BLaER1 treated with 17β-estradiol and CSF1 and Interleukin-3, amounts not matched to agents 10 nM and 100 nM (cell line): ENCODE measurements at regions not wholly inside any gene's neighbourhood (a gene's known extent, or its start where the extent isn't known, plus 50 kb on each side); places are given as distances from the start of the nearest gene placed in this dataset.

ENCODE experiments used
- H3K27ac ChIP-seq, 11 experiments: shearing (Covaris generic); formaldehyde crosslinking; 2 replicates each; pipeline ENCODE4 v1.8.1; 2022
- H3K27me3 ChIP-seq, 11 experiments: shearing (Covaris generic); formaldehyde crosslinking; 2 replicates each; pipeline ENCODE4 v1.8.1; 2022
- H3K36me3 ChIP-seq, 11 experiments: shearing (Covaris generic); formaldehyde crosslinking; 2 replicates each; pipeline ENCODE4 v1.8.1; 2022
- H3K4me1 ChIP-seq, 10 experiments: shearing (Covaris generic); formaldehyde crosslinking; 2 replicates each; pipeline ENCODE4 v1.8.1; 2022
- H3K4me2 ChIP-seq, 11 experiments: shearing (Covaris generic); formaldehyde crosslinking; 2 replicates each; pipeline ENCODE4 v1.8.1; 2022
- H3K4me3 ChIP-seq, 10 experiments: shearing (Covaris generic); formaldehyde crosslinking; 2 replicates each; pipeline ENCODE4 v1.8.1; 2022
- H3K9ac ChIP-seq, 11 experiments: shearing (Covaris generic); formaldehyde crosslinking; 2 replicates each; pipeline ENCODE4 v1.8.1; 2022
- H3K9me3 ChIP-seq, 11 experiments: shearing (Covaris generic); formaldehyde crosslinking; replicated peaks in 1 of 11; 2 replicates each; pipeline ENCODE4 v1.8.1; 2022
- H4K20me1 ChIP-seq, 11 experiments: shearing (Covaris generic); formaldehyde crosslinking; 2 replicates each; pipeline ENCODE4 v1.8.1; 2022
- Cebpa-rat ChIP-seq, 11 experiments: shearing (Covaris generic); IDR thresholded peaks; 2 replicates each; pipeline ENCODE4 v1.8.1; 2022

DNA sequence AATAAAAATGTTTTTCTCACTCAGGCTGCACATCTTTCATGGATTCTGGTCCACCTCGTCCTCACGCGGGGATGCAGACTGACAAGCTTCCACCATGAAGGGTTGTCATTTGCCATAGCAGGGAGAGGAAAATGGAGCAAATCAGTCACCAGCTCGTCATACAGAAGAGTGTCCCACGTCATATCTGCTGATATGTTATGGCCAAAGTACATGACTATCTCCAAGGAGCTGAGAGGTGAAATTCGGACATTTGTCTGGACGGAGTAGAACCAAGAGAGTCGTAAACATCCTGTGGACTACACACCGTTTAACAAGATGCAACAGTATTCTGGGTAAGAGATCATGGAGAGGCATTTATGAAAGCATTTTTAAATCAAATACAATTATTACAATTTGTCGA, 75.3 kb upstream of the MYOCD start:
- H3K36me3 ChIP-seq: no peaks in the 10 kb centered on the region
- H4K20me1 ChIP-seq: no peaks in the 10 kb centered on the region
- no peaks in the 10 kb centered on the region for H3K4me1 ChIP-seq
- no peak overlapping the region for H3K4me3 ChIP-seq
- no peak overlapping the region for H3K9ac ChIP-seq
- no peak overlapping the region for H3K27ac ChIP-seq
- H3K27me3 ChIP-seq: no peaks in the 10 kb centered on the region
- no peaks in the 10 kb centered on the region for H3K9me3 ChIP-seq
- no peak for TF ChIP-seq Cebpa-rat (IDR thresholded peaks at IDR 0.05)
- no peak overlapping the region for H3K4me2 ChIP-seq

DNA sequence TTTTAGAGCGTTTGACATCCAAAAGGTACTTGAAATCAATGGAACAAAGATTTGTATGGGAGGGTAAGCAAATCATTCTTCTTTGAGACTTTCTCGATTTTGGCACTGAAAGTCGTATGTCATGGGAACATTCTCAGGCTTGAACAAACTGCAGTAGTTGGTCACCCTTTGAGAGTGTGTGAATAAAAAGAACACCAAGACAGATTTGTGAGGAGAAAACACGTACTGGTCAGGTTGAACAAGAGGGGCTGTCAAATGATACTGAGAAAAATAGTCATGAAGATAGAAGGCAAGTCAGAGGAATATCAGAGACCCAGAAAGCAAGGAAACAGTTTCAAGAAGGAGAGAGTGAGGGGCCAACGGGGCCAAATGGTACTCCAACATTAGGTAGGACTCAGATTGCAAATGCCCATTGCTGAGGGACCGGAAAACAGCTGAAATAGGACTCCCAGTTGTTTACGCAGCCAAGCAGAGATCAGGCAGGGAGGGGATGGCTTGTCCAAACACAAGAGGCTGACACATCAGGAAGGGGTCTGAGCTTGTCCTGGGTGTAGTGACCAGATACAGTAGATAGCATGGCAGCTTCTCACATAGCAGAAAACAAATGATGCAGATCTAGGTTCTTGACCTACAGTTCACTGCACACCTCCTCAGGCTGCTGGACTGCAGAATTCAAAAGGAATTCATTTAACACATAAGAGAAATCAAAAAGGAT, 74.5 kb upstream of the MYOCD start:
- no peak overlapping the region for H3K4me3 ChIP-seq
- no peak overlapping the region for H3K4me2 ChIP-seq
- H3K9ac ChIP-seq: no peak overlapping the region
- H3K27me3 ChIP-seq: no peaks in the 10 kb centered on the region
- H4K20me1 ChIP-seq: no peaks in the 10 kb centered on the region
- no peaks in the 10 kb centered on the region for H3K36me3 ChIP-seq
- TF ChIP-seq Cebpa-rat (IDR thresholded peaks at IDR 0.05): no peak
- H3K4me1 ChIP-seq: no peaks in the 10 kb centered on the region
- H3K27ac ChIP-seq: no peak overlapping the region
- H3K9me3 ChIP-seq: no peaks in the 10 kb centered on the region

GRCh38 chr17:12592941-12593340, 72.7 kb upstream of the MYOCD start:
- H3K27me3 ChIP-seq: no peaks in the 10 kb centered on the region
- no peak overlapping the region for H3K4me2 ChIP-seq
- H3K4me3 ChIP-seq: no peak overlapping the region
- no peak overlapping the region for H3K9ac ChIP-seq
- no peaks in the 10 kb centered on the region for H4K20me1 ChIP-seq
- no peaks in the 10 kb centered on the region for H3K9me3 ChIP-seq
- H3K36me3 ChIP-seq: no peaks in the 10 kb centered on the region
- H3K4me1 ChIP-seq: no peaks in the 10 kb centered on the region
- H3K27ac ChIP-seq: no peak overlapping the region
- no peak for TF ChIP-seq Cebpa-rat (IDR thresholded peaks at IDR 0.05)

DNA sequence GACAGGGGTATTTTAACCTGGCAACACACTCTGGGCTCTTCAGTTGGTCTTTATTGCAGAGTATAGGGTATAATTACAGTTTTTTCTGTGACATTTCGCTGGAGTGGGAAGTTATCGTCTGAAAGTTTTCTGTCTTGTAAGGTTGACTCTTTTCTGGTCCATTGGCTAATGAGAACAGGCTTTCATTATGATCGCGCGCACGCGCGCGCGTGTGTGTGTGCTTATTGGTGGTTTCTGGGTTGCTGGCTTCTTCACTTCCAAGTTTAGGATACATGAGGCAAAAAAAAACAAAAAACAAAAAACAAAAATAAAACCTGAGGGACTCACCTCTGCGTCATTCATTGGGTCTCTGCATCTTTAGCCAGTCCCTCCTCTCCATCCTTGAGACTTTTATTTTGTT, 68.7 kb upstream of the MYOCD start:
- no peaks in the 10 kb centered on the region for H3K4me1 ChIP-seq
- H3K9me3 ChIP-seq: no peaks in the 10 kb centered on the region
- no peaks in the 10 kb centered on the region for H4K20me1 ChIP-seq
- H3K9ac ChIP-seq: no peak overlapping the region
- H3K4me2 ChIP-seq: no peak overlapping the region
- H3K4me3 ChIP-seq: no peak overlapping the region
- H3K27me3 ChIP-seq: no peaks in the 10 kb centered on the region
- TF ChIP-seq Cebpa-rat (IDR thresholded peaks at IDR 0.05): no peak
- H3K27ac ChIP-seq: no peak overlapping the region
- no peaks in the 10 kb centered on the region for H3K36me3 ChIP-seq

- H3K4me1 ChIP-seq: no peaks in the 10 kb centered on the region
- no peaks in the 10 kb centered on the region for H3K36me3 ChIP-seq
- no peak overlapping the region for H3K4me2 ChIP-seq
- no peak overlapping the region for H3K9ac ChIP-seq
- H3K4me3 ChIP-seq: no peak overlapping the region
- no peaks in the 10 kb centered on the region for H3K27me3 ChIP-seq
- no peaks in the 10 kb centered on the region for H4K20me1 ChIP-seq
- no peak for TF ChIP-seq Cebpa-rat (IDR thresholded peaks at IDR 0.05)
- no peak overlapping the region for H3K27ac ChIP-seq
- no peaks in the 10 kb centered on the region for H3K9me3 ChIP-seq
Observed at GRCh38 chr17:12597895-12598294, 67.8 kb upstream of the MYOCD start.

DNA sequence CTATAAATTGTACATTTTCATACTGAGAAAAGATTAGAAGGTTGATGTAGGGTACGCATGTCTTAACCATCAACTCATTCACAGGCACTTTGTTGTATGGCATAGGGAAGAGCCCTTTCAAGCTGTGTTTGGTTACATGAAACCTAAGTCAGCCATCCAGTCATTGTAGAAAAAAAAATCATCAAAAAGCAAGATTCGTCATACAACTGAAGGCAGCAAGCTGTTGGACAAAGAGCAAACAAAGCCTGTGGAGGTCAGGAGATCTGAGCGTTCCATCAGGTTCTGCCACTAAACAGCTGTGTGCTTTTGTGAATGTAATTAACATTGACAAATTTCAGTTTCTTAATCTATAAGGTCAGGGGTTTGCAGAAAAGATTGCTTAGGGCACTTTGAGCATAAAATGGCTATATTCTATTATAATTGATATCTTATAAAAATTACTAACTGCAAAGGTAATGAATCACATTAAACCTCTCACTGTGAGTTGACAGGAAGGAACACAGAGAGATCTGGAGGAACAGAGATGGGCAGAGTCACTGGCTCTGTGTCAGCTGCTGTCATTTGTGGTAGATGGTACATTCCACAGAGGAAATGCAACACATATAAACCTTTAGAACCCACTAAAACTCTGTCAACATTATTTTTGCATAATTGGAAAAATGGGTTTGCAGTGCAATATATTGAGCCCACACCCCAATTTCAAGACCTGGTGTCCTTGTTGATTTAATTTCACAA, 66.3 kb upstream of the MYOCD start:
- Histone ChIP-seq H3K4me3 (no peak overlapping the region), H3K9ac (no peak overlapping the region), H3K27me3 (no peaks in the 10 kb centered on the region), H3K27ac (no peak overlapping the region), H3K9me3 (no peaks in the 10 kb centered on the region), H3K4me2 (no peak overlapping the region), H3K4me1 (no peaks in the 10 kb centered on the region), H3K36me3 (no peaks in the 10 kb centered on the region), H4K20me1 (no peaks in the 10 kb centered on the region)
- TF ChIP-seq Cebpa-rat (IDR thresholded peaks at IDR 0.05): no peak

- Histone ChIP-seq H3K4me1 (no peaks in the 10 kb centered on the region), H3K4me2 (no peak overlapping the region)
Observed at GRCh38 chr17:12600349-12600748, 65.3 kb upstream of the MYOCD start.

GRCh38 chr17:12603566-12603965, 62.1 kb upstream of the MYOCD start:
- Histone ChIP-seq H4K20me1 (no peaks in the 10 kb centered on the region), H3K4me1 (no peaks in the 10 kb centered on the region), H3K4me2 (no peak overlapping the region), H3K9ac (no peak overlapping the region), H3K9me3 (no peaks in the 10 kb centered on the region), H3K27me3 (no peaks in the 10 kb centered on the region), H3K4me3 (no peak overlapping the region), H3K36me3 (no peaks in the 10 kb centered on the region), H3K27ac (no peak overlapping the region)
- no peak for TF ChIP-seq Cebpa-rat (IDR thresholded peaks at IDR 0.05)

More at GRCh38 chr17:12600349-12600748, 65.3 kb upstream of the MYOCD start:
- Histone ChIP-seq H3K9me3 (no peaks in the 10 kb centered on the region), H3K36me3 (no peaks in the 10 kb centered on the region), H3K27ac (no peak overlapping the region), H3K4me3 (no peak overlapping the region), H4K20me1 (no peaks in the 10 kb centered on the region), H3K9ac (no peak overlapping the region), H3K27me3 (no peaks in the 10 kb centered on the region)
- TF ChIP-seq Cebpa-rat (IDR thresholded peaks at IDR 0.05): no peak

DNA sequence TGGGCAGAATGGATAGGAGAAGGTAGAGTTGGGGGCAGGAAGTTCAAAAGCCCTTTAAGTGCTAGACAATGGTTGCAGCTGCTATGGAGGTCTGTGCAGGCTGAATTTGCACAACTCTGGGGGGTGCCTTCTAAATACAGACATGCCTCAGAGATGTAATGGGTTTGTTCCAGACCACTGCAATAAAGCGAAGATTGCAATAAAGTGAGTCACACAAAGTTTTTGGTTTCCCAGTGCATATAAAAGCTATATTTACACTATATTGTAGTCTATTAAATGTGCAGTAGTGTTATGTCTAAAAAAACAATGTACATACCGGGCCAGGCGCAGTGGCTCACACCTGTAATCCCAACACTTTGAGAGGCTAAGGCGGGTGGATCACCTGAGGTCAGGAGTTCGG, 60.5 kb upstream of the MYOCD start:
- Histone ChIP-seq H3K9me3 (no peaks in the 10 kb centered on the region), H3K36me3 (no peaks in the 10 kb centered on the region), H3K4me1 (no peaks in the 10 kb centered on the region), H3K9ac (no peak overlapping the region), H4K20me1 (no peaks in the 10 kb centered on the region), H3K4me2 (no peak overlapping the region), H3K27ac (no peak overlapping the region), H3K27me3 (no peaks in the 10 kb centered on the region), H3K4me3 (no peak overlapping the region)
- no peak for TF ChIP-seq Cebpa-rat (IDR thresholded peaks at IDR 0.05)

DNA sequence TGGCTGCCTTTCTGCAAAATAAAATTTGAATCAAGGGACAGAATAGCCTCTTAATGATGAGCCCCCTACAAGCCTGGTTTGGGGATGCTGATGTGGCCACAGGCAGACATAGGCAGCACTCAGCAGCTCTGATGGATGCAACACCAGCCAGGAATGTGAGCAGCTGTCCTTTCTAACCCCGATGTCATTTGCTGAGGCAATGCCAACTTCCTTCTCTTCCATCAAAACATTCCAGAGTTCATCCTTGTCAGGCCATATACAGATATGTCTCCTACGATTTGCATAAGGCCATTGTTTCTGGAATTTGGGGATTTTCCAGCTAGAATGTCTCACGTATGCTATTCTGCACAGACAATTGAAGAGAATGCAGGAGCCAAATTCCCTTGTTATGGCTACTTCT, 52.1 kb upstream of the MYOCD start:
- no peak overlapping the region for H3K27ac ChIP-seq
- TF ChIP-seq Cebpa-rat (IDR thresholded peaks at IDR 0.05): no peak
- no peak overlapping the region for H3K4me2 ChIP-seq
- no peak overlapping the region for H3K9ac ChIP-seq
- no peaks in the 10 kb centered on the region for H3K9me3 ChIP-seq
- no peaks in the 10 kb centered on the region for H3K4me1 ChIP-seq
- H3K27me3 ChIP-seq: no peaks in the 10 kb centered on the region
- no peaks in the 10 kb centered on the region for H4K20me1 ChIP-seq
- no peak overlapping the region for H3K4me3 ChIP-seq
- no peaks in the 10 kb centered on the region for H3K36me3 ChIP-seq
